OCI-LY3 (cell line): ENCODE measurements at regions not wholly inside any gene's neighbourhood (a gene's known extent, or its start where the extent isn't known, plus 50 kb on each side); places are given as distances from the start of the nearest gene placed in this dataset.

Experiments
- EZH2phosphoT487 ChIP-seq: fragments of 200-600 bp; shearing (Covaris generic); IDR thresholded peaks from 2 replicates; pipeline ENCODE4 v1.6.1; 2018; ENCODE audit warnings: antibody characterized with exemption, mixed run types, low read depth
- TF ChIP-seq, protein P1 (sequence below): fragments of 200-600, 300-600 bp; sonication (generic); IDR thresholded peaks from 2 replicates; pipeline ENCODE4 v1.5.1; 2014; ENCODE audit warnings: antibody characterized with exemption, low read length, low read depth

DNA sequence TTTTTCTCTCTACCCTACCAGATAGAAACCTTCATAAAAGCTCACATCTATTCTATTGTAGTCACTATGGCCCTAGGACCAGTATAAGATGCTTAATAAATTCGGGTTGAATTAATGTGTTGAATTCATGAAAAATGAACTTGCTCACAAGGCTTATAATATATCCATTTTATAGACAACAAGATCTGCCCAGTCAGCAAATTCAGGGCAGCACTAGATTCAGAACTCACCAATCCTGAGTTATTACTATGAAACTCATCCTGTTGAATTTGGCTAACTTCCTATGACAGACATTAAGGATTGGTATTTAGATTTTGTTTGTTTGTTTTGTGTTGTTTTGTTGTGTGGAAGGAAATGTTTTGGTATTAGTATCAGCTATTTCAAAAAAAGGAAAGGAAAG is 143.6 kb upstream of the CCNG1 start:
- TF ChIP-seq, protein P1, sequence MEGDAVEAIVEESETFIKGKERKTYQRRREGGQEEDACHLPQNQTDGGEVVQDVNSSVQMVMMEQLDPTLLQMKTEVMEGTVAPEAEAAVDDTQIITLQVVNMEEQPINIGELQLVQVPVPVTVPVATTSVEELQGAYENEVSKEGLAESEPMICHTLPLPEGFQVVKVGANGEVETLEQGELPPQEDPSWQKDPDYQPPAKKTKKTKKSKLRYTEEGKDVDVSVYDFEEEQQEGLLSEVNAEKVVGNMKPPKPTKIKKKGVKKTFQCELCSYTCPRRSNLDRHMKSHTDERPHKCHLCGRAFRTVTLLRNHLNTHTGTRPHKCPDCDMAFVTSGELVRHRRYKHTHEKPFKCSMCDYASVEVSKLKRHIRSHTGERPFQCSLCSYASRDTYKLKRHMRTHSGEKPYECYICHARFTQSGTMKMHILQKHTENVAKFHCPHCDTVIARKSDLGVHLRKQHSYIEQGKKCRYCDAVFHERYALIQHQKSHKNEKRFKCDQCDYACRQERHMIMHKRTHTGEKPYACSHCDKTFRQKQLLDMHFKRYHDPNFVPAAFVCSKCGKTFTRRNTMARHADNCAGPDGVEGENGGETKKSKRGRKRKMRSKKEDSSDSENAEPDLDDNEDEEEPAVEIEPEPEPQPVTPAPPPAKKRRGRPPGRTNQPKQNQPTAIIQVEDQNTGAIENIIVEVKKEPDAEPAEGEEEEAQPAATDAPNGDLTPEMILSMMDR, result no peak
- no peak for TF ChIP-seq EZH2phosphoT487
